PC-9 (cell line): ENCODE measurements at regions not wholly inside any gene's neighbourhood (a gene's known extent, or its start where the extent isn't known, plus 50 kb on each side); places are given as distances from the start of the nearest gene placed in this dataset.
"Not testable (repeated sequence)": the region's sequence is repeated elsewhere in the genome, so short reads cannot be mapped to it uniquely, and the experiment has no call there.

Experiments
- BruUV-seq: library from RNA; stranded (reverse); fragments of 400-500 nt; replicated peaks from 2 replicates; lab custom pipeline; 2021; lab: Mats Ljungman, UMichigan
- CTCF ChIA-PET: fragments of 300-600 bp; sonication (Branson Sonifier 250); formaldehyde crosslinking; loops from one replicate; lab custom pipeline; 2022; ENCODE audit warnings: antibody characterized with exemption; lab: Charles Lee
- POLR2A ChIA-PET: fragments of 300-600 bp; sonication (Branson Sonifier 250); formaldehyde crosslinking; loops from one replicate; lab custom pipeline; 2022; ENCODE audit warnings: antibody characterized with exemption; ENCODE audit not compliant: unreplicated experiment; lab: Charles Lee
- DNase-seq, 2 experiments: peaks; one replicate each; pipeline versions ENCODE4 v3.0.0 to v3.0.0-alpha.2; 2015 to 2022; ENCODE audit warnings: mixed read lengths in 1 of 2
- H2AFZ ChIP-seq: fragments of 200-600 bp; sonication (generic); 2 replicates; pipeline ENCODE4 v1.8.1; 2017; ENCODE audit warnings: antibody characterized with exemption
- H3F3A ChIP-seq: fragments of 200-600 bp; sonication (generic); 2 replicates; pipeline ENCODE4 v1.8.1; 2017; ENCODE audit warnings: antibody characterized with exemption, mild to moderate bottlenecking, low read depth; ENCODE audit not compliant: insufficient read depth
- H3K27ac ChIP-seq: fragments of 200-600 bp; sonication (generic); 2 replicates; pipeline ENCODE4 v1.6.1; 2016; ENCODE audit warnings: mixed run types
- H3K27me3 ChIP-seq: fragments of 200-600 bp; sonication (generic); 2 replicates; pipeline ENCODE4 v1.6.1; 2016; ENCODE audit warnings: low read depth, mixed run types; ENCODE audit not compliant: insufficient read depth
- H3K36me3 ChIP-seq: fragments of 200-600 bp; sonication (generic); 2 replicates; pipeline ENCODE4 v1.6.1; 2016; ENCODE audit warnings: low read depth, mixed run types
- H3K4me1 ChIP-seq: fragments of 200-600 bp; sonication (generic); replicated peaks from 2 replicates; pipeline ENCODE4 v1.6.1; 2016; ENCODE audit warnings: mixed run types; ENCODE audit not compliant: insufficient read depth
- H3K4me2 ChIP-seq: fragments of 200-600 bp; sonication (generic); 2 replicates; pipeline ENCODE4 v1.6.1; 2017; ENCODE audit warnings: mixed run types
- H3K4me3 ChIP-seq: fragments of 200-600 bp; sonication (generic); 2 replicates; pipeline ENCODE4 v1.6.1; 2016; ENCODE audit warnings: mixed run types
- H3K79me2 ChIP-seq: fragments of 200-600 bp; sonication (generic); 2 replicates; pipeline ENCODE4 v1.6.1; 2017; ENCODE audit warnings: low read depth, mixed run types
- H3K9me2 ChIP-seq: fragments of 200-600 bp; sonication (generic); 2 replicates; pipeline ENCODE4 v1.8.1; 2017; ENCODE audit warnings: mild to moderate bottlenecking; ENCODE audit not compliant: insufficient read depth
- H3K9me3 ChIP-seq: fragments of 200-600 bp; sonication (generic); 2 replicates; pipeline ENCODE4 v1.8.1; 2016; ENCODE audit warnings: low read depth; ENCODE audit not compliant: insufficient read depth
- H4K20me1 ChIP-seq: fragments of 200-600 bp; sonication (generic); 2 replicates; pipeline ENCODE4 v1.8.1; 2017; ENCODE audit not compliant: insufficient read depth
- CTCF ChIP-seq: fragments of 200-600 bp; sonication (generic); conservative IDR thresholded peaks from 2 replicates; pipeline ENCODE4 v1.6.1; 2017; ENCODE audit warnings: mixed run types, antibody characterized with exemption, mild to moderate bottlenecking, moderate library complexity
- EZH2 ChIP-seq: fragments of 200-600 bp; sonication (generic); IDR thresholded peaks from 2 replicates; pipeline ENCODE4 v1.8.0; 2017; ENCODE audit warnings: antibody characterized with exemption, low read depth
- intact Hi-C: fragments of 100-400 bp; cut with micrococcal nuclease; formaldehyde crosslinking; loops from one replicate; pipeline ENCODE4 v1.10.0; 2022; ENCODE audit not compliant: unreplicated experiment

- Histone ChIP-seq H3K9me3 (no peaks in the 10 kb centered on the region), H3K36me3 (no peaks in the 10 kb centered on the region), H2AFZ (no peak overlapping the region), H3K4me3 (no peak overlapping the region), H3K4me2 (no peak overlapping the region), H3K4me1 (no peaks in the 10 kb centered on the region), H3K79me2 (no peaks in the 10 kb centered on the region), H3F3A (no peaks in the 10 kb centered on the region), H3K27ac (no peak overlapping the region), H3K27me3 (no peaks in the 10 kb centered on the region), H3K9me2 (no peaks in the 10 kb centered on the region), H4K20me1 (no peaks in the 10 kb centered on the region)
- DNase-seq = no peak
- no TSS peak for BruUV-seq
- POLR2A ChIA-PET = no interaction called here
- intact Hi-C loops = no loop called here
- TF ChIP-seq EZH2 = no peak
- no peak for TF ChIP-seq CTCF
- CTCF ChIA-PET = no interaction called here
Observed at GRCh38 chr11:87809256-87809655, 366.0 kb downstream of the RAB38 start.

DNA sequence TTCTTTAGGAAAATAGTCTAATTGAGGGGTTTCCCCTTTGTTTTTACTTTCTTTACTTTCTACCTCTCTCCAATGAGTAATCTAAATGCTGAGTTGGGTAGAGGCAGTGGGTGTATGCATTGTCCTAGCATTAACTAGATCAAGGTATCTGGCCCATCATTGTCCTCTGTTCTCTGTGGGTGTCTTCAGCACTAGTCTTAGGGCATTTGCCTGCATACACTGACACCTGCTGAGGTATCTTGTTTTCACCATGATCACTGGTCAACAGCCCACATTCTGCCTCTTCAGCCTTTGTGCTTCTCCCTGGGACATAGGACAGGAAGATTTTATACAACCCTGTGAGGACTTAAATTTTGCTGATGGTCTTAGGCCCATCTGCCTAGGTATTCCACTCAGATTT is 371.1 kb downstream of the RAB38 start:
- Histone ChIP-seq H3K36me3 (no peaks in the 10 kb centered on the region), H3K4me2 (no peak overlapping the region), H3K4me3 (no peak overlapping the region), H3K27me3 (no peaks in the 10 kb centered on the region), H3K79me2 (no peaks in the 10 kb centered on the region), H3K9me2 (no peaks in the 10 kb centered on the region), H2AFZ (no peak overlapping the region), H3K27ac (no peak overlapping the region), H3K9me3 (no peaks in the 10 kb centered on the region), H3K4me1 (no peaks in the 10 kb centered on the region), H4K20me1 (no peaks in the 10 kb centered on the region), H3F3A (no peaks in the 10 kb centered on the region)
- POLR2A ChIA-PET = no interaction called here
- CTCF ChIA-PET = no interaction called here
- DNase-seq = no peak
- BruUV-seq = no TSS peak
- no peak for TF ChIP-seq CTCF
- TF ChIP-seq EZH2 = no peak
- intact Hi-C loops = no loop called here

- Histone ChIP-seq H4K20me1 (no peaks in the 10 kb centered on the region), H3K79me2 (no peaks in the 10 kb centered on the region), H3K4me1 (no peaks in the 10 kb centered on the region), H3K27me3 (no peaks in the 10 kb centered on the region), H3K36me3 (no peaks in the 10 kb centered on the region), H3F3A (no peaks in the 10 kb centered on the region), H3K4me2 (no peak overlapping the region), H3K4me3 (no peak overlapping the region), H3K27ac (no peak overlapping the region), H2AFZ (no peak overlapping the region), H3K9me2 (no peaks in the 10 kb centered on the region), H3K9me3 (no peaks in the 10 kb centered on the region)
- ChIA-PET POLR2A (no interaction called here), CTCF (no interaction called here)
- TF ChIP-seq EZH2 (no peak), CTCF (no peak)
- no peak for DNase-seq
- no TSS peak for BruUV-seq
- intact Hi-C loops = no loop called here
Observed at GRCh38 chr11:87803748-87804147, 371.5 kb downstream of the RAB38 start.

DNA sequence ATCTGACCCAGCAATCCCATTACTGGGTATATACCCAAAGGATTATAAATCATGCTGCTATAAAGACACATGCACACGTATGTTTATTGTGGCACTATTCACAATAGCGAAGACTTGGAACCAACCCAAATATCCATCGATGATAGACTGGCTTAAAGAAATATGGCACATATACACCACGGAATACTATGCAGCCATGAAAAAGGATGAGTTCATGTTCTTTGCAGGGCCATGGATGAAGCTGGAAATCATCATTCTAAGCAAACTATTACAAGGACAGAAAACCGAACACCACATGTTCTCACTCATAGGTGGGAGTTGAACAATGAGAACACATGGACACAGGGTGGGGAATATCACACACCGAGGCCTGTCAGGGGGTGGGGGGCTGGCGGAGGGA is 390.4 kb downstream of the RAB38 start:
- intact Hi-C loops, DNase-seq, H3K27ac ChIP-seq, H3F3A ChIP-seq, H4K20me1 ChIP-seq, H3K4me1 ChIP-seq, H3K79me2 ChIP-seq, POLR2A ChIA-PET, H3K4me2 ChIP-seq, H3K9me2 ChIP-seq, H3K4me3 ChIP-seq, BruUV-seq, H3K36me3 ChIP-seq, H3K9me3 ChIP-seq, CTCF ChIA-PET, H3K27me3 ChIP-seq, H2AFZ ChIP-seq: not testable (repeated sequence)
